ENCODE measurements at regions not wholly inside any gene's neighbourhood (a gene's known extent, or its start where the extent isn't known, plus 50 kb on each side); places are given as distances from the start of the nearest gene placed in this dataset.
A peak's percentile ranks its signal among the peaks of the same experiment; 100 is the strongest.
"Not testable (repeated sequence)": the region's sequence is repeated elsewhere in the genome, so short reads cannot be mapped to it uniquely, and the experiment has no call there.

- Mint-ChIP-seq H3K4me3 (ENCODE audit: low read depth, unreplicated experiment) (peak overlapping the region; percentile 82), H3K27me3 (ENCODE audit: unreplicated experiment) (no peaks in the 10 kb centered on the region), H3K4me1 (ENCODE audit: low read depth, unreplicated experiment) (no peaks in the 10 kb centered on the region), H3K27ac (ENCODE audit: unreplicated experiment) (peak overlapping the region; percentile 1), H3K36me3 (ENCODE audit: insufficient read depth, unreplicated experiment) (peaks cover 18% of the 10 kb centered on the region), H3K9me3 (ENCODE audit: low read depth, unreplicated experiment) (peaks cover 9% of the 10 kb centered on the region)
- intact Hi-C loops (cut with micrococcal nuclease; ENCODE audit: unreplicated experiment): no loop called here
- CTCF ChIA-PET: interaction anchor here (1.4 to 1.5 kb wide), 2 partner anchors 1014 to 1016 kb away, joined by 3 to 4 read pairs; no protein-coding TSS in a partner anchor
- TSS peak; percentile 61 for BruUV-seq (replicated peaks)
- TF ChIP-seq, protein P1, sequence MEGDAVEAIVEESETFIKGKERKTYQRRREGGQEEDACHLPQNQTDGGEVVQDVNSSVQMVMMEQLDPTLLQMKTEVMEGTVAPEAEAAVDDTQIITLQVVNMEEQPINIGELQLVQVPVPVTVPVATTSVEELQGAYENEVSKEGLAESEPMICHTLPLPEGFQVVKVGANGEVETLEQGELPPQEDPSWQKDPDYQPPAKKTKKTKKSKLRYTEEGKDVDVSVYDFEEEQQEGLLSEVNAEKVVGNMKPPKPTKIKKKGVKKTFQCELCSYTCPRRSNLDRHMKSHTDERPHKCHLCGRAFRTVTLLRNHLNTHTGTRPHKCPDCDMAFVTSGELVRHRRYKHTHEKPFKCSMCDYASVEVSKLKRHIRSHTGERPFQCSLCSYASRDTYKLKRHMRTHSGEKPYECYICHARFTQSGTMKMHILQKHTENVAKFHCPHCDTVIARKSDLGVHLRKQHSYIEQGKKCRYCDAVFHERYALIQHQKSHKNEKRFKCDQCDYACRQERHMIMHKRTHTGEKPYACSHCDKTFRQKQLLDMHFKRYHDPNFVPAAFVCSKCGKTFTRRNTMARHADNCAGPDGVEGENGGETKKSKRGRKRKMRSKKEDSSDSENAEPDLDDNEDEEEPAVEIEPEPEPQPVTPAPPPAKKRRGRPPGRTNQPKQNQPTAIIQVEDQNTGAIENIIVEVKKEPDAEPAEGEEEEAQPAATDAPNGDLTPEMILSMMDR (IDR thresholded peaks at IDR 0.05; ENCODE audit: unreplicated experiment): no peak
- peak; percentile 87 for DNase-seq
These were observed 1468.0 kb downstream of the FOXD4L5 start for GRCh38 chr9:63816751-63817621.

DNA sequence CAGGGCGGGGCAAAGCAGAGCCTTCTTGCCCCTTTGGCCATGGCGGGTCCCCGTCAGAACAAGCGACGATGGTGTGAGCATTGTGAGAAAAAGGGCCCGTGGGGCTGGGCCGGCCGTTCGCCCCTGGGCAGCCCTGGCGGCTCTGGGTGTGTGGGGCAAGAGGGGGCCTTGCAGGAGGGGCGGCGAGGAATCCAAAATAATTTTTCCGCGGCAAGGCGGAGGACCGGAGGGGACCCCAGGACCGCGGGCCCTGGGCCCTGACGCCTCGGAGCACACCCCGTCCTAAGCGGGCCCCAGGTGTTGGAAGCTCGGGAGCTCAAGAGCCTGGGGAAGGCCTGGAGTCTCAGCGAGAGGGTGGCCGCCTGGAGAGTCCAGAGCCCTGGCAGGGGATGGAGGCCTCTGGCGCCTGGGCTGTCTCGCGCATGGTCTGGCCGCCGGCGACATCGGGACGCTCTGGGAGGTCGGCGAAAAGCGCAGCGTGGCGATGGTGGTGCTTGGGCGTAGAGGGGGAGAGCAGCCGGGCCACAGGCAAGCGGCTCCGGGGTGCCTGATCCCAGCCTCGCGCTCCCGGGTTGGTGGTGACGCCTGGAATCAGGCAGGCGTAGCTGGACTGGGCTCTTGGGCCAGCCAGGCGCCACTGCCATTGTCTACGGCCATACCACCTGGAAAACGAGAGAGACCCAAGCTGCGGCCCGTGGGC is 1469.9 kb downstream of the FOXD4L5 start:
- DNase-seq; H3K4me3 Mint-ChIP-seq (ENCODE audit: low read depth, unreplicated experiment); H3K27me3 Mint-ChIP-seq (ENCODE audit: unreplicated experiment); H3K9me3 Mint-ChIP-seq (ENCODE audit: low read depth, unreplicated experiment); CTCF ChIA-PET; intact Hi-C loops (cut with micrococcal nuclease; ENCODE audit: unreplicated experiment); H3K4me1 Mint-ChIP-seq (ENCODE audit: low read depth, unreplicated experiment); BruUV-seq (replicated peaks); H3K27ac Mint-ChIP-seq (ENCODE audit: unreplicated experiment): not testable (repeated sequence)
- H3K36me3 Mint-ChIP-seq (ENCODE audit: insufficient read depth, unreplicated experiment): peaks cover 18% of the 10 kb centered on the region

GRCh38 chr9:63813391-63814021 is 1471.5 kb downstream of the FOXD4L5 start:
- intact Hi-C loops (cut with micrococcal nuclease; ENCODE audit: unreplicated experiment); CTCF ChIA-PET; H3K27ac Mint-ChIP-seq (ENCODE audit: unreplicated experiment); H3K27me3 Mint-ChIP-seq (ENCODE audit: unreplicated experiment); BruUV-seq (replicated peaks); DNase-seq; H3K4me1 Mint-ChIP-seq (ENCODE audit: low read depth, unreplicated experiment); H3K9me3 Mint-ChIP-seq (ENCODE audit: low read depth, unreplicated experiment); H3K4me3 Mint-ChIP-seq (ENCODE audit: low read depth, unreplicated experiment): not testable (repeated sequence)
- H3K36me3 Mint-ChIP-seq (ENCODE audit: insufficient read depth, unreplicated experiment): peaks cover 18% of the 10 kb centered on the region

GRCh38 chr9:63812822-63813221 is 1472.2 kb downstream of the FOXD4L5 start:
- H3K27me3 Mint-ChIP-seq (ENCODE audit: unreplicated experiment); H3K4me3 Mint-ChIP-seq (ENCODE audit: low read depth, unreplicated experiment); H3K4me1 Mint-ChIP-seq (ENCODE audit: low read depth, unreplicated experiment); CTCF ChIA-PET; H3K9me3 Mint-ChIP-seq (ENCODE audit: low read depth, unreplicated experiment); BruUV-seq (replicated peaks); DNase-seq; H3K27ac Mint-ChIP-seq (ENCODE audit: unreplicated experiment); intact Hi-C loops (cut with micrococcal nuclease; ENCODE audit: unreplicated experiment): not testable (repeated sequence)
- peaks cover 13% of the 10 kb centered on the region for H3K36me3 Mint-ChIP-seq (ENCODE audit: insufficient read depth, unreplicated experiment)

GRCh38 chr9:63804205-63804604 is 1480.8 kb downstream of the FOXD4L5 start:
- H3K4me1 Mint-ChIP-seq (ENCODE audit: low read depth, unreplicated experiment); DNase-seq; H3K27me3 Mint-ChIP-seq (ENCODE audit: unreplicated experiment); CTCF ChIA-PET; H3K27ac Mint-ChIP-seq (ENCODE audit: unreplicated experiment); intact Hi-C loops (cut with micrococcal nuclease; ENCODE audit: unreplicated experiment); H3K9me3 Mint-ChIP-seq (ENCODE audit: low read depth, unreplicated experiment); H3K36me3 Mint-ChIP-seq (ENCODE audit: insufficient read depth, unreplicated experiment); BruUV-seq (replicated peaks); H3K4me3 Mint-ChIP-seq (ENCODE audit: low read depth, unreplicated experiment): not testable (repeated sequence)

DNA sequence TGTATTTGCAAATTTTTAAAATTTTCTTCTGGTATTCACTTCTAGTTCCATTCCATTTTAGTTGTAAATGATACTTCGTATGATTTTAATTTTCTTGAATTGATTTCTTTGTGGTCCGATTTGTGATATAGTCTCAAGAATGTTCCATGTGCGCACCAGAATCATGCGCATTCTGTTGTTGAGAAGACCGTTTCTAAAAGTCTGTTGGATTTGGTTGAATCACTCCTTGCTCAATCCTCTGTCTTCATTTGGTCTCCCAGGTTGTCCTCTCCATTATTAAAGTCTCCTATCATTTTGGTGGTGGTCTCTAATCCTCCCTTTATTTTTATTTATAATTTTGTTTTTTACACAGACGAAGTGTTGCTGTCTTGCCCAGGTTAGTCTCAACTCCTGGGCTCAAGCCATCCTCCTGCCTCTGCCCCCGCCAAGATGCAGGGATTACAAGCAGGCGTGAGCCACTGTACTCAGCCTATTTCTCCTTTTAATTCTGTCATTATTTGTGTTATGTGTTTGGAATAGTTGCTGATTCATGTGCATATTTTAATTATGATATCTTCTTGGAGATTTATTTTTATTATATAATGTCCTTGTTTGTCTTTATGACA is 1490.8 kb downstream of the FOXD4L5 start:
- BruUV-seq (replicated peaks); intact Hi-C loops (cut with micrococcal nuclease; ENCODE audit: unreplicated experiment); CTCF ChIA-PET; H3K36me3 Mint-ChIP-seq (ENCODE audit: insufficient read depth, unreplicated experiment); H3K4me1 Mint-ChIP-seq (ENCODE audit: low read depth, unreplicated experiment); H3K4me3 Mint-ChIP-seq (ENCODE audit: low read depth, unreplicated experiment); H3K27ac Mint-ChIP-seq (ENCODE audit: unreplicated experiment); H3K27me3 Mint-ChIP-seq (ENCODE audit: unreplicated experiment); DNase-seq: not testable (repeated sequence)
- H3K9me3 Mint-ChIP-seq (ENCODE audit: low read depth, unreplicated experiment): peaks cover 11% of the 10 kb centered on the region

DNA sequence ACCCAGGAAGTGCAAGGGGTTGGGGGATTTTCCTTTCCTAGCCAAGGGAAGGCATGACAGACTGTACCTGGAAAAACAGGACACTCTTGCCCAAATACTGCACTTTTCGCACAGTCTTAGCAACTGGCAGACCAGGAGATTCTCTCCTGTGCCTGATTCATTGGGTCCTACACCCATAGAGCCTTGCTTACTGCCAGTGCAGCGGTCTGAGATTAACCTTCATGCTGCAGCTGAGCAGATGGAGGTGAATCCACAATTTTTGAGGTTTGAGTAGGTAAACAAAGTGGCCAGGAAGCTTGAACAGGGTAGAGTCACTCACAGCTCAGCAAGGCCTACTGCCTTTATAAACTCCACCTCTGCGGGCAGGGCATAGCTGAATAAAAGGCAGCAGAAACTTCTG is 1497.6 kb downstream of the FOXD4L5 start:
- BruUV-seq (replicated peaks); H3K27ac Mint-ChIP-seq (ENCODE audit: unreplicated experiment); H3K4me3 Mint-ChIP-seq (ENCODE audit: low read depth, unreplicated experiment); CTCF ChIA-PET; DNase-seq; H3K4me1 Mint-ChIP-seq (ENCODE audit: low read depth, unreplicated experiment); H3K36me3 Mint-ChIP-seq (ENCODE audit: insufficient read depth, unreplicated experiment); intact Hi-C loops (cut with micrococcal nuclease; ENCODE audit: unreplicated experiment); H3K27me3 Mint-ChIP-seq (ENCODE audit: unreplicated experiment): not testable (repeated sequence)
- peaks cover 16% of the 10 kb centered on the region for H3K9me3 Mint-ChIP-seq (ENCODE audit: low read depth, unreplicated experiment)

DNA sequence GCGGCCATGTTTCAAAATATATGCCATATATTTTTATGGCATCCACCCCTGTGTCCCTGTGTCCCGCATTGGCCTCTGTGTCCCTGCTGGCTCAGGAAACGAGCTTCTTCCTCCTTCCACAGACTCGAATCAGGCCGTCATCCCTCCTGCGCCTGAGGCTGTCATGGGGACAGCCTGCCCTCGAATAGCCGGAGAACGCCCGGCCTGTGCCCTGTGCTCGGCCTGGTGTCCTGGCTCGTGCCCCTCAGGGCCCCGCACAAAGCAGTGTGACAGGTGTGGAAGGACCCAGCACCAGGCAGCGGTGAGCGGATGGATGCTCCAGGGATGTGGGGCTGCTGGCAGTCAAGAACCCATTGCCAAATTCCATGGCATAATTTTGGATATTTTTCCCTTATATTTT is 1500.0 kb downstream of the FOXD4L5 start:
- H3K27me3 Mint-ChIP-seq (ENCODE audit: unreplicated experiment); H3K4me3 Mint-ChIP-seq (ENCODE audit: low read depth, unreplicated experiment); H3K9me3 Mint-ChIP-seq (ENCODE audit: low read depth, unreplicated experiment); H3K27ac Mint-ChIP-seq (ENCODE audit: unreplicated experiment); CTCF ChIA-PET; intact Hi-C loops (cut with micrococcal nuclease; ENCODE audit: unreplicated experiment); H3K4me1 Mint-ChIP-seq (ENCODE audit: low read depth, unreplicated experiment); BruUV-seq (replicated peaks); DNase-seq; H3K36me3 Mint-ChIP-seq (ENCODE audit: insufficient read depth, unreplicated experiment): not testable (repeated sequence)
